ENCODE measurements at regions not wholly inside any gene's neighbourhood (a gene's known extent, or its start where the extent isn't known, plus 50 kb on each side); places are given as distances from the start of the nearest gene placed in this dataset.

DNA sequence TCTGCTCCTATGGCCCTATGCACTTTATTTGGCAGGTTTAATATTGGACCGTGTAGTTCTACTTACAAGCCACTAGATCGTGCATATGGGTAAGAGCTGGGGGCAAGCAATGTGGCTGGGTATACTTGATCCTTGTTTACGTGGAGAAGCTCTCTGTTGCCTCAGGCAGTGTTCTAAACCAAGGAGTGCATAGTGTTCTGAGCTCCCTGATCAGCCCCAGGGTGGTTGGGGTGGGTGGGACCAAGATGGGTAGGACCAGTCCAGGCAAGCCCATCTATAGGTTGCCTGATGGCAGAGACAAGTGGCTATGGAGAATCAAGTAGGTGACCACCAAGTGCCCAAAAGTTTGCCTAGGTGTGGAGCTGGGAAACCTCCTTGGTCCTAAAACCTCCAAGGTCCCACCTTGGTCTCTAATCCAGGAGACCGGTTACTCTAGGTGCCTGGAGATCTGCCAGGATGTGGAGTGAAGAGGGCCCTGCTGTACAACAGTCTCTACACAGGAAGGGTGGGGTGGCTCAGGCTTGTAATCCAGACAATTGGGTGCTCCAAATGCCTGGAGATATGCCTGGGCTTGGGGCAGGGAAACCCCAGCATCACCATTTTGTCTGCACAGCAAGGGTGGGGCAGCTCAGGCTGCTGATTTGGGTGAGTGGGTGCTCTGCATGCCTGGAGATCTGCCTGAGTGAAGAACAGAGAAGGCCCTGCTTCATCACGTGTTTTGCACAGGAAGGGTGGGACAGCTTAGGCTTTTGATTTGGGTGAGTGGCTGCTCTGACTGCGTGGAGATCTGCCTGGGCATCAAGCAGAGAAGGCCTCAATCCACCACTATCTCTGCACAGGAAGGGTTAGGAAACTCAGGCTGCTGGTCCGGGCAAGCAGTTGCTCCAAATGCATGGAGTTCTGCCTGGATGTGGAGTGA lies 659.8 kb downstream of the TLE4 start:
- Mint-ChIP-seq H3K4me3 (peak overlapping the region in 1 of 10 donors; percentile 17), H3K9me3 (peaks cover 0 to 22% (median 8%) of the 10 kb centered on the region in 9 donors), H3K4me1 (peaks cover 0 to 3% (median 0%) of the 10 kb centered on the region in 4 donors), H3K27me3 (peaks cover 0 to 11% (median under 1%) of the 10 kb centered on the region in 5 donors), H3K36me3 (peaks cover 0 to 7% (median 4%) of the 10 kb centered on the region in 3 donors), H3K27ac (no peak overlapping the region)
- ATAC-seq: no peak
- POLR2A ChIA-PET: no interaction called here
- no peak for DNase-seq

DNA sequence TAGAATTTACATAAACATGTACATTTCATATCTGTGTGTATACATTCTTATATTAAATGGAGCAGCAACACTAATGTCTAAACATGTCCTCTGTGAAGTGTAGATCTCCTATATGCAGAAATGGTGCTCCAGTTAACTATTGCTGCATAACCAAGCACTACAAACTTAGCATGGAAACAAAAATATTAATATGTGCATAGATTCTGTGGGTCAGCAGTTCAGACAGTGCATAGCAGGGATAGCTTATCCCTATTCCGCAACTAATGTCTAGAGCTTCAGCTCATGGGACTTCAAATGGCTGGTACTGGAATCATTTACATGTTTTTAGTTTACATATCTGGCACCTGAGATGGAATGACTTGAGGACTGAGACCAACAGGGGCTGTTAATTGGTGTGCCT lies 652.1 kb downstream of the TLE4 start:
- H3K36me3 Mint-ChIP-seq: no peaks in the 10 kb centered on the region
- POLR2A ChIA-PET: no interaction called here
- DNase-seq (no peak), ATAC-seq (no peak)
- H3K4me1 Mint-ChIP-seq: no peaks in the 10 kb centered on the region
- no peak overlapping the region for H3K27ac Mint-ChIP-seq
- peaks cover 0 to 12% (median 4%) of the 10 kb centered on the region in 9 donors for H3K9me3 Mint-ChIP-seq
- H3K27me3 Mint-ChIP-seq: no peaks in the 10 kb centered on the region
- H3K4me3 Mint-ChIP-seq: no peak overlapping the region

GRCh38 chr9:80222466-80223169 lies 650.9 kb downstream of the TLE4 start:
- POLR2A ChIA-PET: no interaction called here
- Mint-ChIP-seq H3K4me1 (no peaks in the 10 kb centered on the region), H3K27ac (no peak overlapping the region), H3K9me3 (peaks cover 0 to 12% (median 0%) of the 10 kb centered on the region in 9 donors), H3K27me3 (no peaks in the 10 kb centered on the region), H3K4me3 (no peak overlapping the region), H3K36me3 (no peaks in the 10 kb centered on the region)
- DNase-seq (no peak), ATAC-seq (no peak)

DNA sequence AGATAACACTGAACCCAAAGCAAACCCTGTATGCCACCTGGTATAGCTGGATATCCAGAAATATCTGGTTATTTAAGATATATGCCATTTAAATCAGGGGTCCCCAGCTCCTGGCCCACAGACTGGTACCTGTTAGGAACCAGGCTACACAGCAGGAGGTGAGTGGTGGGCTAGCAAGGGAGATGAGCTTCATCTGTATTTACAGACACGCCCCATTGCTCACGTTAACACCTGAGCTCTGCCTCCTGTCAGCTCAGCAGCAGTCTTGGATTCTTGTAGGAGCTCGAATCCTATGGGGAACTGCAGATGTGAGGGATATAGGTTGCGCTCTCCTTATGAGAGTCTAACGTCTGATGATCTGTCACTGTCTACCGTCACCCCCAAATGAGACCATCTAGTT lies 646.6 kb downstream of the TLE4 start:
- H3K4me3 Mint-ChIP-seq: no peak overlapping the region
- peaks cover 0 to 2% (median 0%) of the 10 kb centered on the region in 9 donors for H3K9me3 Mint-ChIP-seq
- no peak for ATAC-seq
- no peaks in the 10 kb centered on the region for H3K27me3 Mint-ChIP-seq
- POLR2A ChIA-PET: no interaction called here
- H3K27ac Mint-ChIP-seq: no peak overlapping the region
- no peaks in the 10 kb centered on the region for H3K4me1 Mint-ChIP-seq
- DNase-seq: no peak
- no peaks in the 10 kb centered on the region for H3K36me3 Mint-ChIP-seq

- no peaks in the 10 kb centered on the region for H3K4me1 Mint-ChIP-seq
- H3K9me3 Mint-ChIP-seq: peaks cover 8 to 33% (median 13%) of the 10 kb centered on the region in 9 donors
- POLR2A ChIA-PET: no interaction called here
- no peak overlapping the region for H3K27ac Mint-ChIP-seq
- H3K4me3 Mint-ChIP-seq: no peak overlapping the region
- ATAC-seq (no peak), DNase-seq (no peak)
- peaks cover 0 to 14% (median 2%) of the 10 kb centered on the region in 5 donors for H3K27me3 Mint-ChIP-seq
- peaks cover 0 to 4% (median 2%) of the 10 kb centered on the region in 3 donors for H3K36me3 Mint-ChIP-seq
Measured at GRCh38 chr9:80213613-80214012, 641.8 kb downstream of the TLE4 start.

GRCh38 chr9:80208696-80209095 lies 636.9 kb downstream of the TLE4 start:
- peaks cover 0 to 4% (median 2%) of the 10 kb centered on the region in 3 donors for H3K36me3 Mint-ChIP-seq
- H3K9me3 Mint-ChIP-seq: peaks cover 8 to 37% (median 21%) of the 10 kb centered on the region in 9 donors
- no peak for ATAC-seq
- POLR2A ChIA-PET: no interaction called here
- no peak for DNase-seq
- H3K27me3 Mint-ChIP-seq: peaks cover 2 to 21% (median 6%) of the 10 kb centered on the region in 5 donors
- H3K4me3 Mint-ChIP-seq: no peak overlapping the region
- H3K27ac Mint-ChIP-seq: no peak overlapping the region
- H3K4me1 Mint-ChIP-seq: no peaks in the 10 kb centered on the region

DNA sequence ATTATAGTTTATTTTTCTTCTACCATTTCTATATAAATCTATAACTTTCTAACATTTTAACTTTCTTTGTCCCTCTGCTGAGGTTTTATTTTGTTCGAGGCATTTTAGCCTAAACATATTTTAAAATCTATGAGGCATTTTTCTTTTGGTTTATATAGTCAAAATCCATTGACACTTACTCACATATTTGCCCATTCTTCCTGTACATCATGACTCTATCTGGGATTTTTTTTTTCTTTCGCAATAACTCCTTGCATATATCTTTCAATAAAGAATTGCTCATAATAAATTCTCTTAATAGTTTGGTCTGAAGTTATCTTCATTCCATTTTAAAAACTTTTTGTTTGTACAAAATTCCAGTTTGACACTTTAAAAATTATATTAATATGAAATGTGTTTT lies 632.3 kb downstream of the TLE4 start:
- Mint-ChIP-seq H3K36me3 (no peaks in the 10 kb centered on the region), H3K27me3 (peaks cover 1 to 21% (median 4%) of the 10 kb centered on the region in 5 donors), H3K27ac (no peak overlapping the region), H3K4me3 (no peak overlapping the region), H3K9me3 (peaks cover 0 to 12% (median 1%) of the 10 kb centered on the region in 9 donors), H3K4me1 (no peaks in the 10 kb centered on the region)
- POLR2A ChIA-PET: no interaction called here
- DNase-seq: no peak
- no peak for ATAC-seq

DNA sequence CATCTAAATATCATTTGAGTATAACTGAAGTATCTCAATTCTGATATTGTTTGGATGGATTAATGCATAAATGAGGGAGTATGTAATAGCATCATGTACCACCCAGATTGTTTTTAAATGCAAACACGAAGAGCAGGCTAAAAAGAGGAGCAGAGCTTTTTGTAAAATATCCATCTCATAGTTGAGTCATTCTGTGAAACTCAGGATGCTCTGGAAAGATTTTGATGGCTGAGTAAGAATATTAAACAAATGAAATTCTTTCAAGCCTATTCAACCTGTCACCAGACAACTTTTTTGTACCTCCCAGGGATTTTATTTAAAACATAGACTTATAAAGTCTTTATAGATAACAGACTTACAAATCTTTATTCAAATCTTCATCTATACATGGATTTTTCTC lies 625.9 kb downstream of the TLE4 start:
- ATAC-seq (no peak), DNase-seq (no peak)
- POLR2A ChIA-PET: no interaction called here
- H3K27me3 Mint-ChIP-seq: peaks cover 0 to 5% (median 0%) of the 10 kb centered on the region in 5 donors
- H3K9me3 Mint-ChIP-seq: no peaks in the 10 kb centered on the region
- no peak overlapping the region for H3K4me3 Mint-ChIP-seq
- H3K4me1 Mint-ChIP-seq: no peaks in the 10 kb centered on the region
- no peak overlapping the region for H3K27ac Mint-ChIP-seq
- no peaks in the 10 kb centered on the region for H3K36me3 Mint-ChIP-seq

DNA sequence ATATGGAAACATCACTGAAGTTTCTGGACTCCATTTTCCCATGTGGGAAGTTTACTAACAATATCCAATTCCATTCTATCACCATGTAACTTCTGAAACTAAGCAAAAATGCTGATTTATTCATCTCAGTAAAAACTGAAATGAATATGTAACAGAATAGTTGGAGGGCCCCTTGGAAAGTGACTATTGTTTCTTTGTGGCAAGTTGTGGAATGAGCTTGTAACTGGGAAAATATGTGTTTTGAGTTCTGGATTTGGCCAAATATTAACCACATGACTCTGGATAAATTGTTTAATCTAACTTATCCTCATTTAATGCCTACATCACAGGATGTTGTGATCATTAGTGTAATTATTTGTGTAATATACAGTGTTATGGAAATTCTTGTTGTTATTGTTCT lies 619.3 kb downstream of the TLE4 start:
- no peak for ATAC-seq
- H3K9me3 Mint-ChIP-seq: peaks cover 0 to 5% (median 0%) of the 10 kb centered on the region in 9 donors
- no peak overlapping the region for H3K4me3 Mint-ChIP-seq
- H3K27ac Mint-ChIP-seq: no peak overlapping the region
- POLR2A ChIA-PET: no interaction called here
- peaks cover 0 to 3% (median 0%) of the 10 kb centered on the region in 5 donors for H3K27me3 Mint-ChIP-seq
- H3K36me3 Mint-ChIP-seq: no peaks in the 10 kb centered on the region
- H3K4me1 Mint-ChIP-seq: no peaks in the 10 kb centered on the region
- no peak for DNase-seq

GRCh38 chr9:80188579-80188978 lies 616.8 kb downstream of the TLE4 start:
- H3K36me3 Mint-ChIP-seq: no peaks in the 10 kb centered on the region
- H3K27ac Mint-ChIP-seq: no peak overlapping the region
- POLR2A ChIA-PET: no interaction called here
- DNase-seq (no peak), ATAC-seq (no peak)
- H3K4me3 Mint-ChIP-seq: no peak overlapping the region
- peaks cover 0 to 4% (median 3%) of the 10 kb centered on the region in 5 donors for H3K27me3 Mint-ChIP-seq
- H3K9me3 Mint-ChIP-seq: peaks cover 0 to 5% (median 0%) of the 10 kb centered on the region in 9 donors
- H3K4me1 Mint-ChIP-seq: no peaks in the 10 kb centered on the region

GRCh38 chr9:80185112-80185738 lies 613.5 kb downstream of the TLE4 start:
- peaks cover 0 to 5% (median 0%) of the 10 kb centered on the region in 9 donors for H3K9me3 Mint-ChIP-seq
- POLR2A ChIA-PET: no interaction called here
- ATAC-seq: no peak
- DNase-seq: no peak
- H3K4me3 Mint-ChIP-seq: no peak overlapping the region
- no peak overlapping the region for H3K27ac Mint-ChIP-seq
- H3K4me1 Mint-ChIP-seq: no peaks in the 10 kb centered on the region
- H3K36me3 Mint-ChIP-seq: no peaks in the 10 kb centered on the region
- H3K27me3 Mint-ChIP-seq: peaks cover 0 to 8% (median 0%) of the 10 kb centered on the region in 5 donors

DNA sequence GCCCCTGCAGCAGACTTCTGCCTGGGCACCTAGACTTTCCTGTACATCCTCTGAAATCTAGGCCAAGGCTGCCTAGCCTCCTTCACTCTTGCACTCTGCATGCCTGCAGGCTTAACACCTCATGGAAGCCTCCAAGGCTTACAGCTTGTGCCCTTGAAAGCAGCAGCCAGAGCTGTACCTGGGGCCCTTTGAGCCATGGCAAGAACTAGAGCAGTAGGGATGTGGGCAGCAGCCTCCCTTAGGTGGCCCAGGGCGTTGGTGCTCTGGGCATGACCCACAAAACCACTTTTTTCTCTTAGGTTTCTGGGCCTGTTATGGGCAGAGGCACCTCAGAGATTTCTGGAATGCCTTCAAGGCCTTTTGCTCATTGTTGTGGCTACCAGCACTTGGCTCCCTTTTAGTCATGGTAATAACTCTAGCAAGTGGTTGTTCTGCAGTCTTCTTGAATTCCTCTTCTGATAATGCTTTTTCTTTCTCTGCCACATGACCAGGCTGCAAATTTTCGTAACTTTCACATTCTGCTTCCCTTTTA lies 606.2 kb downstream of the TLE4 start:
- no peak overlapping the region for H3K27ac Mint-ChIP-seq
- ATAC-seq (no peak), DNase-seq (no peak)
- H3K4me3 Mint-ChIP-seq: no peak overlapping the region
- H3K27me3 Mint-ChIP-seq: peaks cover 0 to 4% (median 0%) of the 10 kb centered on the region in 5 donors
- H3K36me3 Mint-ChIP-seq: peaks cover 0 to 9% (median 0%) of the 10 kb centered on the region in 3 donors
- POLR2A ChIA-PET: no interaction called here
- peaks cover 0 to 10% (median 5%) of the 10 kb centered on the region in 9 donors for H3K9me3 Mint-ChIP-seq
- H3K4me1 Mint-ChIP-seq: peaks cover 0 to 2% (median 0%) of the 10 kb centered on the region in 4 donors

Measured in naive thymus-derived CD8-positive, alpha-beta T cell (primary cell).